A673 (cell line): ENCODE measurements at regions not wholly inside any gene's neighbourhood (a gene's known extent, or its start where the extent isn't known, plus 50 kb on each side); places are given as distances from the start of the nearest gene placed in this dataset.

ENCODE experiments used
- BruUV-seq: library from RNA; stranded (reverse); fragments of 400-500 nt; replicated peaks from 2 replicates; lab custom pipeline; 2021; lab: Mats Ljungman, UMichigan
- CTCF ChIA-PET: fragments of 300-600 bp; sonication (Branson Sonifier 250); formaldehyde crosslinking; loops from one replicate; lab custom pipeline; 2022; ENCODE audit warnings: antibody characterized with exemption; lab: Charles Lee
- POLR2A ChIA-PET: fragments of 300-600 bp; sonication (Branson Sonifier 250); formaldehyde crosslinking; loops from one replicate; lab custom pipeline; 2022; ENCODE audit warnings: antibody characterized with exemption; ENCODE audit not compliant: low non-redundant PET; lab: Charles Lee
- DNase-seq: peaks from one replicate; pipeline ENCODE4 v3.0.0-alpha.2; 2015; ENCODE audit warnings: low spot score
- H3K27ac ChIP-seq: fragments of 200-600 bp; sonication (generic); 2 replicates; pipeline ENCODE4 v1.5.1; 2016; ENCODE audit warnings: mixed run types, low read depth, mild to moderate bottlenecking, mixed read lengths, antibody characterized with exemption, low read length; ENCODE audit not compliant: poor library complexity, severe bottlenecking
- H3K27me3 ChIP-seq: fragments of 200-600 bp; sonication (generic); replicated peaks from 2 replicates; pipeline ENCODE4 v1.6.1; 2017; ENCODE audit warnings: mixed run types, low read depth, mild to moderate bottlenecking, mixed read lengths, antibody characterized with exemption, low read length; ENCODE audit not compliant: insufficient read depth, poor library complexity
- H3K36me3 ChIP-seq: fragments of 200-600 bp; sonication (generic); 2 replicates; pipeline ENCODE4 v1.6.1; 2016; ENCODE audit warnings: mixed run types, mild to moderate bottlenecking, mixed read lengths, antibody characterized with exemption, low read length; ENCODE audit not compliant: insufficient read depth, poor library complexity, severe bottlenecking
- H3K4me1 ChIP-seq: fragments of 200-600 bp; sonication (generic); 2 replicates; pipeline ENCODE4 v1.6.1; 2017; ENCODE audit warnings: mixed run types, mild to moderate bottlenecking, mixed read lengths, antibody characterized with exemption, low read length; ENCODE audit not compliant: insufficient read depth, poor library complexity, severe bottlenecking
- H3K4me3 ChIP-seq: fragments of 200-600 bp; sonication (generic); 2 replicates; pipeline ENCODE4 v1.5.1; 2016; ENCODE audit warnings: low read depth, mixed run types, mild to moderate bottlenecking, mixed read lengths, low read length; ENCODE audit not compliant: poor library complexity, severe bottlenecking
- H3K9me3 ChIP-seq: fragments of 200-600 bp; sonication (generic); 2 replicates; pipeline ENCODE4 v1.6.1; 2016; ENCODE audit warnings: mixed run types, low read depth, mild to moderate bottlenecking, mixed read lengths, antibody characterized with exemption, low read length; ENCODE audit not compliant: poor library complexity, severe bottlenecking
- CTCF ChIP-seq: fragments of 300-800, 200-600 bp; sonication (generic); conservative IDR thresholded peaks from 2 replicates; pipeline ENCODE4 v1.5.1; 2017; ENCODE audit warnings: low read depth, mild to moderate bottlenecking, antibody characterized with exemption, low read length, moderate library complexity, mixed read lengths
- EZH2 ChIP-seq: fragments of 200-600 bp; sonication (generic); IDR thresholded peaks from 2 replicates; pipeline ENCODE4 v1.6.1; 2017; ENCODE audit warnings: borderline replicate concordance, low read depth, mild to moderate bottlenecking, mixed read lengths, antibody characterized with exemption, low read length; ENCODE audit not compliant: poor library complexity, severe bottlenecking
- intact Hi-C: fragments of 100-400 bp; cut with micrococcal nuclease; formaldehyde crosslinking; loops from one replicate; pipeline ENCODE4 v1.10.0; 2022; ENCODE audit not compliant: unreplicated experiment

DNA sequence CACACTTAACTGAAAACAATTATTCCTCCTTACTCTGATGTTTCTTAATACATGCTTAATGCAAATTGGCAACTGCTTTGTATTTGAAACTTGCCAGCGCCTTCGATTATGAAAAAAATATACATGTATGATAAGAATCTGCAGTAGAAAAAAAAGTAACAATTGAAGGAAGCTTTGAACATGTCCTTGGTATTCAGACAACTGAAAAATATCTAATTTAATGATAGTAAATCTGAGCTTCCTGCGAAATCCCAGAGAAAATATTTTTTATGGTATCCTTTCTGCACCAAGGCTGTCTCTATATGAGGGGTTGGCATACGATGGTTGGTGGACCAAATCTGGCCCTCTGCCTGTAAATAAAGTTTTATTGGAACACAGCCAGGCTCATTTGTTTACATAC, 186.2 kb downstream of the HDGFL1 start:
- intact Hi-C loops = no loop called here
- no peaks in the 10 kb centered on the region for H3K4me1 ChIP-seq
- no TSS peak for BruUV-seq
- TF ChIP-seq EZH2 (no peak), CTCF (no peak)
- CTCF ChIA-PET = no interaction called here
- peaks cover 5% of the 10 kb centered on the region for H3K27me3 ChIP-seq
- no peak overlapping the region for H3K27ac ChIP-seq
- DNase-seq = no peak
- H3K4me3 ChIP-seq = no peak overlapping the region
- POLR2A ChIA-PET = no interaction called here
- no peaks in the 10 kb centered on the region for H3K9me3 ChIP-seq
- H3K36me3 ChIP-seq = no peaks in the 10 kb centered on the region

DNA sequence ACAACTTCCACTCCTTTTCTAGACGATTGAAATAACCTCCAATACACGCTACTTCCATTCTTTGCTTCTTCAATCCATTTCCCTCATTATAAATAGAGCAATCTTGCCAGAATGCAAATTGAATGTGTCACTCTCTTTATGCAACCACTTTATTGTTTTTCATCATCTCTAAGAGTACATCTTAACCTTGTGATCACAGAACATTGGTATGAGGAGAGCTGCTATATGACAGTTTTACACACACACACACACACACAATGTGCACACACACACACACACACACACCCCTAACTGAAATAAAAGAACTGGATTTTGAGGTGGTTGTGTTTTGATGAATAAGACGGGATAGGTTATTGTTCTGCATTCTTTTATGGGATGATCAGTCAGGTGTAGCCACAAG, 187.0 kb downstream of the HDGFL1 start:
- intact Hi-C loops = no loop called here
- Histone ChIP-seq H3K4me3 (no peak overlapping the region), H3K36me3 (no peaks in the 10 kb centered on the region), H3K27me3 (peaks cover 5% of the 10 kb centered on the region), H3K4me1 (no peaks in the 10 kb centered on the region), H3K27ac (no peak overlapping the region), H3K9me3 (no peaks in the 10 kb centered on the region)
- ChIA-PET CTCF (no interaction called here), POLR2A (no interaction called here)
- no TSS peak for BruUV-seq
- TF ChIP-seq CTCF (no peak), EZH2 (no peak)
- no peak for DNase-seq

DNA sequence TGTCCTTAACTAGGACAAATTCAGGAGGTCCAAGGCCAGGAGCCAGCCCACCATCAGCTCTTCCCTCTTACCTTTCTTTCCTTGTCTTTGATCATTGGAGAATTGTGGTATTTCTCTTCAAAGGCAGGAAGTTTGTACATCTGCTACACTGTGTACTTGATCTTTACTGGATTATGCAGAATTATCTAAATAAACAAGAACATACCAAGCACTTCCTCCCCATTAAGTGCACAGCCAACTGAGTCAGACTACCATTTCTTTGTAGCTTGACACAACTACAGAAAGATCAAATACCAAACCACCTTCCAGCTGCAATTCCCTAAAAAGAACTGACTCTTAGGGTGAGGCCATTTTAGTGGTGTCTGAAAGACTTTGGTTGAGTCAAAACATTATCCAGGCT, 195.1 kb downstream of the HDGFL1 start:
- no peak overlapping the region for H3K27ac ChIP-seq
- DNase-seq = no peak
- no peaks in the 10 kb centered on the region for H3K4me1 ChIP-seq
- BruUV-seq = no TSS peak
- no peaks in the 10 kb centered on the region for H3K36me3 ChIP-seq
- no peaks in the 10 kb centered on the region for H3K27me3 ChIP-seq
- no peak overlapping the region for H3K4me3 ChIP-seq
- H3K9me3 ChIP-seq = no peaks in the 10 kb centered on the region
- TF ChIP-seq EZH2 = no peak
- TF ChIP-seq CTCF = no peak
- ChIA-PET POLR2A (no interaction called here), CTCF (no interaction called here)
- intact Hi-C loops = no loop called here
